RWPE1 (cell line): ENCODE measurements at regions not wholly inside any gene's neighbourhood (a gene's known extent, or its start where the extent isn't known, plus 50 kb on each side); places are given as distances from the start of the nearest gene placed in this dataset.
A peak's percentile ranks its signal among the peaks of the same experiment; 100 is the strongest.
"Not testable (repeated sequence)": the region's sequence is repeated elsewhere in the genome, so short reads cannot be mapped to it uniquely, and the experiment has no call there.

Source experiments
- CTCF ChIA-PET: fragments of 350-600 bp; sonication (Branson Sonifier 250); formaldehyde crosslinking; extraction: SDS; loops from one replicate; lab custom pipeline; 2021; lab: Yijun Ruan, JAX
- POLR2A ChIA-PET: fragments of 400-600 bp; formaldehyde crosslinking; extraction: SDS; loops from one replicate; lab custom pipeline; 2020; ENCODE audit warnings: antibody characterized with exemption; ENCODE audit not compliant: low non-redundant PET; lab: Yijun Ruan, JAX
- DNase-seq: peaks from one replicate; pipeline ENCODE4 v3.0.0; 2012; ENCODE audit warnings: low spot score
- H3K27ac ChIP-seq: fragments of 450-650 bp; 2 replicates; pipeline ENCODE4 v1.5.1; 2017
- CTCF ChIP-seq: fragments of 450-650 bp; conservative IDR thresholded peaks from 2 replicates; pipeline ENCODE4 v1.5.1; 2017; ENCODE audit warnings: low read depth, mild to moderate bottlenecking

GRCh38 chr14:85865701-85866100 lies 335.8 kb downstream of the FLRT2 start:
- POLR2A ChIA-PET, result no interaction called here
- no peak for TF ChIP-seq CTCF
- no peak for DNase-seq
- no peak overlapping the region for H3K27ac ChIP-seq
- CTCF ChIA-PET, result no interaction called here

GRCh38 chr14:85858634-85859033 lies 328.7 kb downstream of the FLRT2 start:
- DNase-seq, result no peak
- ChIA-PET CTCF (no interaction called here), POLR2A (no interaction called here)
- H3K27ac ChIP-seq, result no peak overlapping the region
- TF ChIP-seq CTCF, result no peak

- ChIA-PET POLR2A (no interaction called here), CTCF (interaction anchor here (0.5 to 0.6 kb wide), 5 partner anchors 50 to 841 kb away, joined by 3 to 4 read pairs (median 3); no protein-coding TSS in a partner anchor)
- peak; percentile 24 for TF ChIP-seq CTCF
Observed at GRCh38 chr14:85856430-85856829, 326.5 kb downstream of the FLRT2 start.

GRCh38 chr14:85853996-85854526 lies 324.1 kb downstream of the FLRT2 start:
- H3K27ac ChIP-seq, result no peak overlapping the region
- ChIA-PET POLR2A (no interaction called here), CTCF (no interaction called here)
- no peak for TF ChIP-seq CTCF
- no peak for DNase-seq

More at GRCh38 chr14:85856430-85856829, 326.5 kb downstream of the FLRT2 start:
- DNase-seq, result no peak
- H3K27ac ChIP-seq, result no peak overlapping the region

- H3K27ac ChIP-seq, result no peak overlapping the region
- no peak for TF ChIP-seq CTCF
- ChIA-PET CTCF (no interaction called here), POLR2A (no interaction called here)
- DNase-seq, result no peak
Observed at GRCh38 chr14:85852906-85853305, 323.0 kb downstream of the FLRT2 start.

GRCh38 chr14:85852123-85852522 lies 322.2 kb downstream of the FLRT2 start:
- DNase-seq, CTCF ChIA-PET, H3K27ac ChIP-seq: not testable (repeated sequence)
- POLR2A ChIA-PET, result interaction anchor here (0.7 kb wide), 1 partner anchor 1476 kb away, joined by 5 read pairs; no protein-coding TSS in a partner anchor

GRCh38 chr14:85830549-85830948 lies 300.6 kb downstream of the FLRT2 start:
- POLR2A ChIA-PET, DNase-seq, CTCF ChIA-PET, H3K27ac ChIP-seq: not testable (repeated sequence)

- H3K27ac ChIP-seq, POLR2A ChIA-PET, CTCF ChIA-PET, DNase-seq: not testable (repeated sequence)
Observed at GRCh38 chr14:85829601-85830000, 299.7 kb downstream of the FLRT2 start.
